HCEC 1CT (cell line): ENCODE measurements at regions not wholly inside any gene's neighbourhood (a gene's known extent, or its start where the extent isn't known, plus 50 kb on each side); places are given as distances from the start of the nearest gene placed in this dataset.

ENCODE experiments used
- DNase-seq: peaks from one replicate; pipeline ENCODE4 v3.0.0-alpha.2; 2017

DNA sequence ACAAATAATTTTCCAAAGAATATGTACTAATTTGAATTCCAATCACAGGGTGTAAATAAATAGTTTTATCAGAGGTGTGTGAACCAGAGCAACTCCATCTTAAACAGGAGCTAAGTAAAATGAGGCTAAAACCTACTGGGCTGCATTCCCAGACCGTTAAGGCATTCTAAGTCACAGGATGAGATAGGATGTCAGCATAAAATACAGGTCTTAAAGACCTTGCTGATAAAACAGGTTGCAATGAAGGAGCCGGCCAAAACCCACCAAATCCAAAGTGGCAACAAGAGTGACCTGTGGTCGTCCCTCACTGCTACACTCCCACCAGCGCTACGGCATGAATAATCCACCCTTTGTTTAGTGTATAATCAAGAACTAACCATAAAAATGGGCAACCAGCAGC lies 291.7 kb upstream of the SEMA3D start:
- no peak for DNase-seq

GRCh38 chr7:85475476-85475875 lies 288.6 kb upstream of the SEMA3D start:
- no peak for DNase-seq

GRCh38 chr7:85475071-85475470 lies 288.2 kb upstream of the SEMA3D start:
- DNase-seq, result no peak

DNA sequence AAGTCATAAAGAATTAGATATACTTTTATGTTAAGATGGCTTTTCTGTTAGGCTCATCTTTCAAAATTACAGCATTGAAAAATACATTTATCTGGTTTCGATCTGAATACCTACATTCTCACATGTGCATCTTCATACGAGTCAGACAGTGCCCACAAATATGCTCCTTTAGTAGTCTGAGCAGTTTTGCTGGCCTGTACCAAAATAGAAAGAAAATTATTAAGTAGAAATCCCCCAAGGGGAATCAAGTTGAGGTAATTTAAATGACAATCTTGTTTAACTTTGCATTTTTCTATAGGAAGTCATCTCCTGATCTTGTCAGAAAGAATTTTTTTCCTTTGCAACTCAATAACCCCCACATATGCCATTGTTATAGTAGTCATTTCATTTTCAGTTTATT lies 287.4 kb upstream of the SEMA3D start:
- DNase-seq, result peak; percentile 41

DNA sequence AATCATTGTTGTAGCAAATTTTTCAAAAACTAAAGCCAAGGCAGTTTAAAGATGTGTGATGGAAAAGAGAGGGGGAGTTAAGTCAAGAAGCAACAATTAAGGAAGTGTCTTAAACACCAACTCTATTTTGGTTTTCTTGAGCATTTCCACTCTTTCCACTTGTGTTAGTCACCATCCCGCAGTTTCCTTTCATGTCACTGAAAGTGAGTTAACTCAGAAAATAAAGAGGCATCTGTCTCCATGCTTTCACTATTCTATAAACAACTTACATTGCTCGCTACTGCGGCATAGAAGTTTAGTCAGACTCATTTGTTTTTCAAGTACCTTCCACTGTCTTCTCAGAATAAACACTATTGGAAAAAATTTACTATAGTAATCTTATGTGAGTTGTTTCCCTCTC lies 284.9 kb upstream of the SEMA3D start:
- peak; percentile 81 for DNase-seq

- DNase-seq, result peak; percentile 56
Measured at GRCh38 chr7:85471307-85471706, 284.5 kb upstream of the SEMA3D start.

DNA sequence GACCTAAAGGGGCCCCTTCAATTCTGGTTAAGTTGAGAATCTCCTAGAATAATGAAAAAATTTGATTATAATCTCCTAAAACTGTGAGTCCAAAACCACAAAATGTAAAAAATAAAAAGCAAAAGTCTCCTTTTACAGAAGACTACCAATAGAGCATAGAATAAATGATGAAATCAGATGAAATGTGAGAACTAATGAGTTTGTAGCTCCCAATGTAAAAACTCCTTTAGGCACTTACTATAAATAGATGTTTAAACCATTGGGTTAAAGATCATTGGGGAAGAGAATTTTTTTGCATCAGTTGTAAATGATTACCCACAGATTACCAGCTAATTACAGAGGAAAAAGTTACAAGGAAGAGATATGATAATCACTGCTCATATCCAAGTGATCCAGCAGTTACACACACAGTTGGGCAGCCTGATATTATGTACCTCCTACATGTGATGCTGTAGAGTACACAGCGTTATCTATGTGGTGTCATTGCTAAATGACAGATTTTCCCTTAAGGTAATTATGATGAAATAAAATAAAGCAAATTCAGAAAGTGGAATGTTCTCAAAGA lies 282.7 kb upstream of the SEMA3D start:
- peak; percentile 15 for DNase-seq

DNA sequence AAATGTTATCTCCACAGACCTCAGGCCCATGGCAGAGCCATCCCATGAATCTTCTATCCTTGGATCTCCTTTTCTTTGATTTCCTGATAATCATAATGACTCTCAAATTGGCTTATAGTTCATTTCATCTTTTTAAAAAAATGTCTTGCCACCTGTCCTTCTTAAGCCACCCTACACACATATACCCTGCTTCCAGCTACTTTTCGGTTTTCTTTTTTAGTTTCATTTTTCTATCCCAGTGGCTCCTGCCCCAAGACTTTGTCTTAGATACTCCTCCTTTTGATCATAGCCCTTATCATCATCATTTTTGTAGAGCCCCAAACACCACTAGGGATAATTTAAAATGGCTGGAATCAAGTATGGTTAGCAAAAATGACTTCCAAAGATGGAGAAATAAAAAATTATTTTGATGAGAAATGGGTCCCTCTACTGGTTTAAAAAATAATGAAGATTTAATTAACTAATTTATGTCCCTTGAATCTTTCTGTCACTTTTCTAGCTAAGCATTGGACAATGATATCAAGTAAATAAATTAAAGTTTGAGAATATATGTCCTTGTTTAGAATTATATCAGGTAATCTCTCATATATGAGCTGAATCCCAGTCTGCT lies 277.3 kb upstream of the SEMA3D start:
- peak; percentile 18 for DNase-seq

DNA sequence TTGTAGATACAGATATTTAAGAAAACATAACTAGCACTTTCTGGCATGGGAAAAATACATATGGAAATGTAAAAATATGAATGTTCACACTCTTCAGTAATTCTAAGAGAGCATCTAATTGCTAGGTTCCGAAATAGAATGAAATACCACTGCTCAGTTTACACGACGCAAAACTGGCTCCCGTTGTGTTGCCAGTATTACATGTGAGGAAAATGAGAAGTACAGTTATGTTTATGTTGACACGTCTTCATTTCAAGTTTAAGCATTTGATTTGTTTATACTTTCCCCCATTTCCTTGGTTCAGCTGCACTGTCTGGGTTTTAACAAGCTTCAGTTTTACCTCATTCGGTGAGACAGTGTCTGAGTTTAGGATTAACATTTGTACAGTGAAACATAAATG lies 275.8 kb upstream of the SEMA3D start:
- DNase-seq, result no peak

DNA sequence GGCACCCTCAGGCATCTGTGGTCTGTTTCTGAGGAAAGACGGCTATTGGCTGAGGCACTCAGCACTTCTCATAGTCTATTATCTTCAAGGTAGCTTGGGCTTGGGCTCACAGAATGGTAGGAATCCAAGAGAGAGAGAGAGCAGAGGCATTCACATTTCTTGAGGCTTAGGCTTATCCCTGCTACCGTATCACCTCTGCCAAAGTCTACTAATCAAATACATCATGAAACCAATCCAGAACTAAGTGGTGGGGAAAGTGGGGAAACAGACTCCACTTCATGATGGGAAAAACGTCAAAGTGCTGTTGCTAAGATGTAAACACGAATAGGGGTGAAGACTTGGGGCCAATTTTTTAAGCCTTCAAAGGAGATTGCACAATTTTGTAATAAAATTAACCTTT lies 271.1 kb upstream of the SEMA3D start:
- no peak for DNase-seq

GRCh38 chr7:85456254-85456653 lies 269.4 kb upstream of the SEMA3D start:
- DNase-seq, result no peak

GRCh38 chr7:85454904-85455303 lies 268.0 kb upstream of the SEMA3D start:
- no peak for DNase-seq

- no peak for DNase-seq
Measured at GRCh38 chr7:85452674-85453073, 265.8 kb upstream of the SEMA3D start.

DNA sequence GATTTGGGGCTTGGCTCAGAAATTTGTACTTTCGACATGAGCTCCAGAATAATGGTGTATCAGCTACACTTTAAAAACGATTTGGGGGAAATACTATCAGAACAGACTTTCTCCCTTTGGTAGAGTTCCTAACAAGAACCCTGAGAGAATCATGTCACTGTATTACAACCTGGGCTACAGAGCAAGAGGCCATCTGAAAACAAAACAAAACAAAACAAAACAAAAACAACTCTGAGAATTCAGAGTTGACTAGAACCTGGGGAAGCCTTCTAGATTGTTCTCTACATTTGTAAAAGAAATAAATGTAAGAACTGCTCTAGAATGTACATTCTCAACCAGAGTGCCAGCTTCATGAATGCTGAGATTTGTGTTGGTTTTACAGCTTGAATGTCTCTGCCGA lies 262.6 kb upstream of the SEMA3D start:
- DNase-seq, result no peak

GRCh38 chr7:85447004-85447403 lies 260.1 kb upstream of the SEMA3D start:
- DNase-seq, result no peak

- no peak for DNase-seq
Measured at GRCh38 chr7:85426487-85426960, 239.7 kb upstream of the SEMA3D start.

DNA sequence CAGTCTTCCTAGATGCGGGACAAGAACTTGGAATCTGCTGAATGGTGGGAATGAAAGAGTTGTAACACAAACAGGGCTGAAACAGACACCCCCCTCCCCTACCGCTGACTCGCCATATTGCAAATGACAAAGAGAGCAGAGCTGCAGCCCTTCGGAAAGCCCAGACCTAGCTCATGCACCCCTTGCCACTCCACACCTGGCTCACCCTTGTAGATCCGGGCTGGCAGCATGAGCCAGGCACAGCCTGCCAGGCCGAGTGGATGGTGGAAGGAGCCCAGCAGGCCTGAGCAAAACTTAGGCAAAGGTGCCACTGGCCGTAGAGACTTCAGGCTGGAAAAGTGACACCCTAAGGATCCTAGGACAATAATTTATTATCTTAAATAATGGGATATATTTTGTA lies 237.4 kb upstream of the SEMA3D start:
- no peak for DNase-seq

DNA sequence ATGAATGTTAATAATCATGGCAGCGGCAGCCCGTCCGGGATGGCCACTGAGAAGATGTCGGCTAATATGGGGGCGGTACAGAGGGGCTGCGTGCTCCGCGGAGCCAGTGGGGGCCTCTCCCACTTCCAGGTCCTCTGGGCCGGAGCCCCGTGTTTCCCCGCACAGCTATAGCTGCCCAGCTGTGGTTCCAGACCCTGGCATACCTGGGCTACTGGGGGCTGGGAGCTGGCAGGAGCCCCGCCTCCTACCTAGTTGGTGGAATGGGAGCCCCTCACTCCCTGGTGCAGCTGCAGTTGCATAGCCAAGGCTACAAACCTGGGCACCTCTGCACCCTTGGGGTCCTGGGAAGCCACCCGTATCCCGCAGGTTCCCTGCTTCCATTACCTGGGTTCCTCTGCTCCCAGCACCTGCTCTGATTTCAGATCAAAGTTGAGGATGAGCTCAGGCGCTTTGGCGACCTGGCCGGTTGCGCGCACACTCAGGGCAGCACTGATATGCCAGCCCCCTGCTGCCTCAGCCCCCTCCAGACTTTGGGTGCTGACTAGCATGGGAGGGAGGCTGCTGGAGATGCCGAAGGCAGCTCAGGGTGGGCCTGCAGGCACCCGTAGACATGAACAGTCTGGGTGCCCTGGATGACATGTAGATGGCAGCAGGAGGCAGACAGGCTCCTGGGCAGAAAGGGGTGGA lies 236.5 kb upstream of the SEMA3D start:
- DNase-seq, result no peak

- no peak for DNase-seq
Measured at GRCh38 chr7:85415743-85416142, 228.9 kb upstream of the SEMA3D start.

GRCh38 chr7:85413718-85414117 lies 226.9 kb upstream of the SEMA3D start:
- no peak for DNase-seq

DNA sequence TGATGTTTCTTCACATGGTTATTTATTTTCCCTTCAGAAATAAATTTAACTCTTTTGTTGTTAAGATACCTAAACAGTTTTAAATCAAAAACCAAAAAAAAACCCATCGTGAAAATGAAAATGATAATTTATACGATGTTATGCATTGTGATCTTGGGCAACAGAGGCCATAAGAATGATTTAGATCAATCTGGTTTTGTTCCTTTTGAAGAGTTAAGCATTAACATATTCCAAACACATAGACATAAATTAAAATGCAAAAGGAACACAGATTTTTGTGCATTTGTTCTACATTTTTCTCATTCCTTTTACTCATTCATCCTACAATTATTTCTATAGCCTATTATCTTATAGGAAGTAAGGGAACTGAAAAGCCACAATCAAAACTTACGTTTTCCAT lies 226.1 kb upstream of the SEMA3D start:
- DNase-seq, result no peak

GRCh38 chr7:85407391-85407790 lies 220.5 kb upstream of the SEMA3D start:
- DNase-seq, result no peak

- DNase-seq, result peak; percentile 13
Measured at GRCh38 chr7:85405016-85405902, 218.4 kb upstream of the SEMA3D start.

DNA sequence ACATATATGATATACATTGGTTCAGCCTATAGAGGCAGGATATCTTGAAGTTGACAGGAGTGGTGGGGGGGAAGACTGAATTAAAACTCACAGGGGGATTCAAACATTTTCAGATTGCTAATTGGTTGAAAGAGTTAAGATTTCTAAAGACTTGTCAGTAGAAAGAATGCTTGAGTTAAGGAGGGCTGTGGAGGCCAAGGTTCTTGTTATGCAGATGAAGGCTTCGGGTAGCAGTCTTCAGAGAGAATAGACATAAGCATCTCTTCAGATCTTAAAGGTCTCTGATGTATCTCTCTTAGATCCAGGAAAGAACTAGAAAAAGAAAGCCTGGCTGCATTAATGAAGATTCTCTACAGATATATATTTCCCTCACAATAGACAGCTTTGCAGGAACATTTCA lies 209.8 kb upstream of the SEMA3D start:
- DNase-seq, result no peak
